A673 (cell line): ENCODE measurements at regions not wholly inside any gene's neighbourhood (a gene's known extent, or its start where the extent isn't known, plus 50 kb on each side); places are given as distances from the start of the nearest gene placed in this dataset.

Source experiments
- BruUV-seq: library from RNA; stranded (reverse); fragments of 400-500 nt; replicated peaks from 2 replicates; lab custom pipeline; 2021; lab: Mats Ljungman, UMichigan
- CTCF ChIA-PET: fragments of 300-600 bp; sonication (Branson Sonifier 250); formaldehyde crosslinking; loops from one replicate; lab custom pipeline; 2022; ENCODE audit warnings: antibody characterized with exemption; lab: Charles Lee
- POLR2A ChIA-PET: fragments of 300-600 bp; sonication (Branson Sonifier 250); formaldehyde crosslinking; loops from one replicate; lab custom pipeline; 2022; ENCODE audit warnings: antibody characterized with exemption; ENCODE audit not compliant: low non-redundant PET; lab: Charles Lee
- DNase-seq: peaks from one replicate; pipeline ENCODE4 v3.0.0-alpha.2; 2015; ENCODE audit warnings: low spot score
- H3K27ac ChIP-seq: fragments of 200-600 bp; sonication (generic); 2 replicates; pipeline ENCODE4 v1.5.1; 2016; ENCODE audit warnings: mixed run types, low read depth, mild to moderate bottlenecking, mixed read lengths, antibody characterized with exemption, low read length; ENCODE audit not compliant: poor library complexity, severe bottlenecking
- H3K27me3 ChIP-seq: fragments of 200-600 bp; sonication (generic); replicated peaks from 2 replicates; pipeline ENCODE4 v1.6.1; 2017; ENCODE audit warnings: mixed run types, low read depth, mild to moderate bottlenecking, mixed read lengths, antibody characterized with exemption, low read length; ENCODE audit not compliant: insufficient read depth, poor library complexity
- H3K36me3 ChIP-seq: fragments of 200-600 bp; sonication (generic); 2 replicates; pipeline ENCODE4 v1.6.1; 2016; ENCODE audit warnings: mixed run types, mild to moderate bottlenecking, mixed read lengths, antibody characterized with exemption, low read length; ENCODE audit not compliant: insufficient read depth, poor library complexity, severe bottlenecking
- H3K4me1 ChIP-seq: fragments of 200-600 bp; sonication (generic); 2 replicates; pipeline ENCODE4 v1.6.1; 2017; ENCODE audit warnings: mixed run types, mild to moderate bottlenecking, mixed read lengths, antibody characterized with exemption, low read length; ENCODE audit not compliant: insufficient read depth, poor library complexity, severe bottlenecking
- H3K4me3 ChIP-seq: fragments of 200-600 bp; sonication (generic); 2 replicates; pipeline ENCODE4 v1.5.1; 2016; ENCODE audit warnings: low read depth, mixed run types, mild to moderate bottlenecking, mixed read lengths, low read length; ENCODE audit not compliant: poor library complexity, severe bottlenecking
- H3K9me3 ChIP-seq: fragments of 200-600 bp; sonication (generic); 2 replicates; pipeline ENCODE4 v1.6.1; 2016; ENCODE audit warnings: mixed run types, low read depth, mild to moderate bottlenecking, mixed read lengths, antibody characterized with exemption, low read length; ENCODE audit not compliant: poor library complexity, severe bottlenecking
- CTCF ChIP-seq: fragments of 300-800, 200-600 bp; sonication (generic); conservative IDR thresholded peaks from 2 replicates; pipeline ENCODE4 v1.5.1; 2017; ENCODE audit warnings: low read depth, mild to moderate bottlenecking, antibody characterized with exemption, low read length, moderate library complexity, mixed read lengths
- EZH2 ChIP-seq: fragments of 200-600 bp; sonication (generic); IDR thresholded peaks from 2 replicates; pipeline ENCODE4 v1.6.1; 2017; ENCODE audit warnings: borderline replicate concordance, low read depth, mild to moderate bottlenecking, mixed read lengths, antibody characterized with exemption, low read length; ENCODE audit not compliant: poor library complexity, severe bottlenecking
- intact Hi-C: fragments of 100-400 bp; cut with micrococcal nuclease; formaldehyde crosslinking; loops from one replicate; pipeline ENCODE4 v1.10.0; 2022; ENCODE audit not compliant: unreplicated experiment

DNA sequence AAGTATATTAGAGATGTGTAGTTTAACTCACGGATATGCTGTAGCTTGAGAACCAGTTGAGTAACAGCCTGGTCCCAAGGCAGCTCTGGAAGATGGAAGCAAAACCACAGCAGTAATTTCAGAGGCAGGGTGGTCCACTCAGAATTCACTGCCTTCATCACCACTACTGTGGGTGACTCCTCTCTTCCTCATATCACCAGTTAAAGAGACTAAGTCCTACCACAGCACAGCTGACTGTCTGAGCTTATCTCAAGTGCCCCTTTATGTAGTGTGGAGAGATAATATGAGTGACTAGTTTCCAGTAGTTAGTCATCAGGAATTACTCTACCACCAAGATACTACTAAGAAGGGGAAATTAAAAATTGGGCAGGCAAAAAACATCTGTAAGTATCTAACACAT is 1571.2 kb upstream of the C9orf72 start:
- CTCF ChIA-PET, result no interaction called here
- BruUV-seq, result no TSS peak
- DNase-seq, result no peak

DNA sequence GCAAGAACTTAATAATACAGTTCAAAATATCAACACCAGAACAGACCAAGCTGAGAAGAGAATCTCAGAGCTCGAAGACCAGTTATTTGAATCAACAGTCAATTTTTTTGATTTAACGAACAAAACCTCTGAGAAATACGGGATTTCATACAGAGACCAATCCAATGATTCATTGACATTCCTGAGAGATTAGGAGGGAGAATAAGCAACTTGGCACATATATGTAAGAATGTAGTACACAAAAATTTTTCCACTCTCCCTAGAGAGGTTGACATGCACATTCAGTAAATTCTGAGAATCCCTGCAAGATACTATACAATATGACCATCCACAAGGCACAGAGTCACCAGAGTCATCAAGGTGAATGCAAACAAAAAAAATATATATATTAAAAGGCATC is 1577.3 kb upstream of the C9orf72 start:
- Histone ChIP-seq H3K9me3 (no peaks in the 10 kb centered on the region), H3K4me3 (no peak overlapping the region), H3K4me1 (peaks cover 20% of the 10 kb centered on the region), H3K36me3 (no peaks in the 10 kb centered on the region), H3K27ac (no peak overlapping the region), H3K27me3 (no peaks in the 10 kb centered on the region)
- ChIA-PET CTCF (no interaction called here), POLR2A (no interaction called here)
- no TSS peak for BruUV-seq
- TF ChIP-seq CTCF (no peak), EZH2 (no peak)
- intact Hi-C loops, result no loop called here
- DNase-seq, result no peak

More for the DNA sequence above, 1571.2 kb upstream of the C9orf72 start:
- POLR2A ChIA-PET, result no interaction called here
- Histone ChIP-seq H3K9me3 (peaks cover 30% of the 10 kb centered on the region), H3K27me3 (no peaks in the 10 kb centered on the region), H3K27ac (no peak overlapping the region), H3K36me3 (peaks cover 11% of the 10 kb centered on the region), H3K4me3 (no peak overlapping the region), H3K4me1 (peaks cover 14% of the 10 kb centered on the region)
- intact Hi-C loops, result no loop called here
- TF ChIP-seq CTCF, result no peak
- TF ChIP-seq EZH2, result no peak

GRCh38 chr9:29160763-29161353 is 1587.6 kb upstream of the C9orf72 start:
- POLR2A ChIA-PET, result no interaction called here
- no peak overlapping the region for H3K4me3 ChIP-seq
- H3K27me3 ChIP-seq, result no peaks in the 10 kb centered on the region
- peaks cover 19% of the 10 kb centered on the region for H3K4me1 ChIP-seq
- no peaks in the 10 kb centered on the region for H3K36me3 ChIP-seq
- DNase-seq, result no peak
- intact Hi-C loops, result no loop called here
- no peak overlapping the region for H3K27ac ChIP-seq
- TF ChIP-seq EZH2, result no peak
- TF ChIP-seq CTCF, result no peak
- no peaks in the 10 kb centered on the region for H3K9me3 ChIP-seq
- CTCF ChIA-PET, result no interaction called here
- no TSS peak for BruUV-seq
